ENCODE measurements at regions not wholly inside any gene's neighbourhood (a gene's known extent, or its start where the extent isn't known, plus 50 kb on each side); places are given as distances from the start of the nearest gene placed in this dataset.

DNA sequence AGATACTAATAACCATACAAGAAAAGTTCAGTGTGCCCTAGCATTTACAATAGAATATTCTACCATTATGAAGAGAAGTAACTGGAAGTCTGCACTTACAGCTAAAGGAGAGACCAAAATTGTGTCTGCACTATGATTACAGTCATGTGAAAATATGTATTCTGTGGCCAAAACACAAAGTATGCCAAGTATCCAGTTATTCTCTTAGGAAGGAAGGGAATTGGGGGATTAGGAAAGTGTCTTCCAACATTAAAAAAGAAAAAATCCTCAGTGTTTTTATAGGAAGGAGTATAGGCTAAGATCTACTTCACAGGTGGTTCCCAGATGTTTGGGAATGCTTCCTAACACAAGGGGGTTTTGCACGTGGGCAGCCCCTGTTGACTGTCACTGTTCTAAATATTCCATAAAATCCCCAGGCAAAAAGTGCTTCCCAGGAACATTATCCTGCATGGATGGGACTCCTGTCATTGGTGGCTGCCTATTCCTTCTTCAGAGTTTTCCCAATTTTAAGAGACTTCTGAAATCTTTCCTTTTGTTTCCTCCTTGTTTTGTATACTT is 180.2 kb upstream of the KLHL29 start:
- BruUV-seq (replicated peaks): no TSS peak
- Histone ChIP-seq H4K91ac (ENCODE audit: insufficient read depth, low read depth, low read length) (no peak overlapping the region), H4K8ac (ENCODE audit: low read depth in 2 of 2, low read length in 2 of 2) (no peak overlapping the region), H3K4me2 (ENCODE audit: low read depth, low read length) (no peak overlapping the region), H3K79me1 (ENCODE audit: low read depth in 1 of 2, low read length in 2 of 2) (no peaks in the 10 kb centered on the region), H2BK120ac (ENCODE audit: low read depth, low read length) (no peak overlapping the region), H3K4me3 (ENCODE audit: insufficient read depth, low read depth, low read length) (no peak overlapping the region), H3K18ac (ENCODE audit: low read depth, low read length) (no peak overlapping the region), H3K4me1 (ENCODE audit: control insufficient read depth, insufficient read depth, low read length) (no peaks in the 10 kb centered on the region), H2BK15ac (ENCODE audit: low read depth, low read length) (no peak overlapping the region), H3K14ac (replicated peaks; ENCODE audit: low read depth, low read length) (no peak overlapping the region), H2AFZ (replicated peaks; ENCODE audit: low read length, poor library complexity) (no peak overlapping the region), H3K27ac (ENCODE audit: insufficient read depth, low read length) (no peak overlapping the region), H3K56ac (ENCODE audit: extremely low read depth, insufficient read depth, low read length) (no peak overlapping the region), H3K9me3 (ENCODE audit: control insufficient read depth, insufficient read depth, low read length) (no peaks in the 10 kb centered on the region), H3K23ac (ENCODE audit: low read depth, low read length) (no peak overlapping the region), H3K27me3 (ENCODE audit: control insufficient read depth, insufficient read depth, low read length) (no peaks in the 10 kb centered on the region), H3K36me3 (ENCODE audit: control insufficient read depth, insufficient read depth, low read length) (no peaks in the 10 kb centered on the region), H2AK9ac (replicated peaks; ENCODE audit: low read depth, low read length, poor library complexity) (no peak overlapping the region), H3K9me1 (ENCODE audit: insufficient read depth, low read length) (no peaks in the 10 kb centered on the region), H2BK20ac (ENCODE audit: low read depth, low read length) (no peak overlapping the region), H4K5ac (ENCODE audit: low read depth, low read length) (no peak overlapping the region), H2AK5ac (ENCODE audit: low read depth, low read length) (no peak overlapping the region), H2BK5ac (ENCODE audit: low read depth, low read length, poor library complexity, severe bottlenecking) (no peak overlapping the region), H4K20me1 (ENCODE audit: insufficient read depth, low read length) (no peaks in the 10 kb centered on the region), H3K4ac (ENCODE audit: low read depth, low read length) (no peak overlapping the region), H3K9ac (ENCODE audit: low read depth, low read length) (no peak overlapping the region)
- DNase-seq: no peak
- no peak for ATAC-seq (ENCODE audit: low read depth)
- no CpG with 5 or more reads among the region's 1 CpG for WGBS, 2 experiments (ENCODE audit: extremely low coverage in 2 of 2, insufficient read length in 1 of 2)
- in situ Hi-C loops (cut with MboI; ENCODE audit: low sequenced_read_pairs): no loop called here
- intact Hi-C loops (cut with micrococcal nuclease): no loop called here
- no peak for TF ChIP-seq ELK1 (IDR thresholded peaks at IDR 0.05; ENCODE audit: borderline replicate concordance, low read depth, low read length)
- no peak for TF ChIP-seq MAFK (IDR thresholded peaks at IDR 0.05; ENCODE audit: low read depth, low read length)
- TF ChIP-seq FOS (IDR thresholded peaks at IDR 0.05; ENCODE audit: low read depth, low read length): no peak
- no peak for TF ChIP-seq BHLHE40 (IDR thresholded peaks at IDR 0.05; ENCODE audit: low read depth, low read length)
- TF ChIP-seq SMC3 (IDR thresholded peaks at IDR 0.05; ENCODE audit: low read depth, low read length): no peak
- no peak for TF ChIP-seq MAZ (IDR thresholded peaks at IDR 0.05; ENCODE audit: borderline replicate concordance, low read depth, low read length)
- TF ChIP-seq RCOR1 (IDR thresholded peaks at IDR 0.05; ENCODE audit: insufficient replicate concordance, low read length): no peak
- no peak for TF ChIP-seq RAD21 (IDR thresholded peaks at IDR 0.05; ENCODE audit: low read length)
- TF ChIP-seq RFX5 (IDR thresholded peaks at IDR 0.05; ENCODE audit: low read depth, low read length): no peak
- no peak for TF ChIP-seq CEBPB (IDR thresholded peaks at IDR 0.05; ENCODE audit: low read depth, low read length)
- TF ChIP-seq, protein P1, sequence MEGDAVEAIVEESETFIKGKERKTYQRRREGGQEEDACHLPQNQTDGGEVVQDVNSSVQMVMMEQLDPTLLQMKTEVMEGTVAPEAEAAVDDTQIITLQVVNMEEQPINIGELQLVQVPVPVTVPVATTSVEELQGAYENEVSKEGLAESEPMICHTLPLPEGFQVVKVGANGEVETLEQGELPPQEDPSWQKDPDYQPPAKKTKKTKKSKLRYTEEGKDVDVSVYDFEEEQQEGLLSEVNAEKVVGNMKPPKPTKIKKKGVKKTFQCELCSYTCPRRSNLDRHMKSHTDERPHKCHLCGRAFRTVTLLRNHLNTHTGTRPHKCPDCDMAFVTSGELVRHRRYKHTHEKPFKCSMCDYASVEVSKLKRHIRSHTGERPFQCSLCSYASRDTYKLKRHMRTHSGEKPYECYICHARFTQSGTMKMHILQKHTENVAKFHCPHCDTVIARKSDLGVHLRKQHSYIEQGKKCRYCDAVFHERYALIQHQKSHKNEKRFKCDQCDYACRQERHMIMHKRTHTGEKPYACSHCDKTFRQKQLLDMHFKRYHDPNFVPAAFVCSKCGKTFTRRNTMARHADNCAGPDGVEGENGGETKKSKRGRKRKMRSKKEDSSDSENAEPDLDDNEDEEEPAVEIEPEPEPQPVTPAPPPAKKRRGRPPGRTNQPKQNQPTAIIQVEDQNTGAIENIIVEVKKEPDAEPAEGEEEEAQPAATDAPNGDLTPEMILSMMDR (conservative IDR thresholded peaks at IDR 0.05; ENCODE audit: low read depth, low read length): no peak
- no peak for TF ChIP-seq NFE2L2 (IDR thresholded peaks at IDR 0.05; ENCODE audit: low read depth, low read length)
- TF ChIP-seq MXI1 (IDR thresholded peaks at IDR 0.05; ENCODE audit: borderline replicate concordance, low read depth, low read length): no peak
- TF ChIP-seq CHD1 (IDR thresholded peaks at IDR 0.05; ENCODE audit: low read depth, low read length): no peak
- TF ChIP-seq POLR2A (IDR thresholded peaks at IDR 0.05; ENCODE audit: low read depth, low read length): no peak
- TF ChIP-seq USF2 (IDR thresholded peaks at IDR 0.05; ENCODE audit: low read depth, low read length): no peak
- ChIA-PET CTCF (no interaction called here), POLR2A (ENCODE audit: unreplicated experiment) (no interaction called here)
- dilution Hi-C loops (cut with HindIII; ENCODE audit: low sequenced_read_pairs, unreplicated experiment): no loop called here

All from IMR-90 (cell line).